B cell (primary cell): ENCODE measurements at regions not wholly inside any gene's neighbourhood (a gene's known extent, or its start where the extent isn't known, plus 50 kb on each side); places are given as distances from the start of the nearest gene placed in this dataset.

Experiments
- ATAC-seq: fragments of 200-7000 bp; cut with Tn5 transposase; one replicate; pipeline ENCODE4 v1.10.0; 2021; ENCODE audit warnings: low read depth, mild to moderate bottlenecking, moderate number of reproducible peaks, moderate library complexity
- CTCF ChIA-PET: fragments of 350-600 bp; sonication (Branson Sonifier 250); formaldehyde crosslinking; loops from one replicate; lab custom pipeline; 2021; ENCODE audit warnings: antibody characterized with exemption, inconsistent platforms; lab: Charles Lee
- POLR2A ChIA-PET: fragments of 350-600 bp; sonication (Branson Sonifier 250); formaldehyde crosslinking; loops from one replicate; lab custom pipeline; 2021; ENCODE audit warnings: antibody characterized with exemption; lab: Charles Lee
- DNase-seq: peaks from one replicate; pipeline ENCODE4 v3.0.0; 2013
- H2AFZ ChIP-seq: 2 replicates; pipeline ENCODE4 v1.6.1; 2012; ENCODE audit warnings: mild to moderate bottlenecking, low read depth, low read length; ENCODE audit not compliant: insufficient read depth, poor library complexity, severe bottlenecking
- H3K27ac ChIP-seq, 2 donors: 1 replicate in 1 of 2; 2 replicates in 1 of 2; pipeline ENCODE4 v1.5.1; 2012 to 2013; ENCODE audit warnings: low read length in 2 of 2, mild to moderate bottlenecking in 2 of 2, moderate library complexity in 1 of 2
- H3K27me3 ChIP-seq, 4 experiments: fragments of 200-600 bp in 1 of 4; sonication (generic) in 1 of 4; replicated peaks in 1 of 4; 1 replicate in 2 of 4; 2 replicates in 2 of 4; pipeline versions ENCODE4 v1.6.1 to v1.7.0; 2013 to 2016; ENCODE audit warnings: low read length in 3 of 4, mild to moderate bottlenecking in 2 of 4, mixed read lengths in 1 of 4, moderate library complexity in 1 of 4; ENCODE audit not compliant: insufficient read depth in 4 of 4, control insufficient read depth in 3 of 4; ENCODE audit errors: control extremely low read depth in 1 of 4
- H3K36me3 ChIP-seq, 2 experiments: replicated peaks in 1 of 2; 1 replicate in 1 of 2; 2 replicates in 1 of 2; pipeline versions ENCODE4 v1.6.1 to v1.7.1; 2013; ENCODE audit warnings: low read length in 1 of 2; ENCODE audit not compliant: insufficient read depth in 2 of 2, control insufficient read depth in 1 of 2; ENCODE audit errors: control extremely low read depth in 1 of 2, extremely low read depth in 1 of 2
- H3K4me1 ChIP-seq, 2 donors: fragments of 200-600 bp in 1 of 2; sonication (generic) in 1 of 2; 1 replicate in 1 of 2; 2 replicates in 1 of 2; pipeline versions ENCODE4 v1.5.1 to v1.6.1; 2013 to 2017; ENCODE audit warnings: low read length in 2 of 2; ENCODE audit not compliant: control insufficient read depth in 2 of 2, insufficient read depth in 2 of 2
- H3K4me2 ChIP-seq: replicated peaks from 2 replicates; pipeline ENCODE3; 2012; ENCODE audit warnings: mild to moderate bottlenecking, low read depth, low read length; ENCODE audit not compliant: poor library complexity, severe bottlenecking
- H3K4me3 ChIP-seq, 5 experiments: fragments of 200-600 bp in 1 of 5; sonication (generic) in 1 of 5; 1 replicate in 3 of 5; 2 replicates in 2 of 5; pipeline versions ENCODE4 v1.5.1 to v1.7.0; 2011 to 2016; ENCODE audit warnings: low read length in 4 of 5, mild to moderate bottlenecking in 4 of 5, low read depth in 2 of 5, control low read depth in 1 of 5, moderate library complexity in 1 of 5; ENCODE audit not compliant: insufficient read depth in 1 of 5; ENCODE audit errors: control extremely low read depth in 1 of 5, extremely low read depth in 1 of 5
- H3K79me2 ChIP-seq: fragments of 200-600 bp; sonication (generic); one replicate; pipeline ENCODE4 v1.6.0; 2016; ENCODE audit warnings: low read length; ENCODE audit not compliant: control insufficient read depth, insufficient read depth
- H3K9ac ChIP-seq: fragments of 200-600 bp; sonication (generic); 2 replicates; pipeline ENCODE4 v1.6.1; 2017; ENCODE audit warnings: mild to moderate bottlenecking, low read length, moderate library complexity
- H3K9me3 ChIP-seq, 3 donors: one replicate each; pipeline versions ENCODE4 v1.6.1 to v1.7.1; 2013; ENCODE audit warnings: low read length in 2 of 3; ENCODE audit not compliant: control insufficient read depth in 2 of 3, insufficient read depth in 1 of 3; ENCODE audit errors: control extremely low read depth in 1 of 3
- H4K20me1 ChIP-seq: 2 replicates; pipeline ENCODE4 v1.6.0; 2012; ENCODE audit warnings: mild to moderate bottlenecking, low read length; ENCODE audit not compliant: insufficient read depth, control insufficient read depth, poor library complexity, severe bottlenecking
- H3K27ac Mint-ChIP-seq: one replicate; pipeline ENCODE4 v1.8.0; 2021; ENCODE audit warnings: mixed read lengths
- H3K27me3 Mint-ChIP-seq: one replicate; pipeline ENCODE4 v1.8.0; 2021; ENCODE audit warnings: mixed read lengths
- H3K4me1 Mint-ChIP-seq: one replicate; pipeline ENCODE4 v1.8.0; 2021; ENCODE audit warnings: mixed read lengths
- H3K4me3 Mint-ChIP-seq: one replicate; pipeline ENCODE4 v1.8.0; 2021; ENCODE audit warnings: mixed read lengths
- H3K9me3 Mint-ChIP-seq: one replicate; pipeline ENCODE4 v1.8.0; 2022; ENCODE audit warnings: mixed read lengths; ENCODE audit not compliant: insufficient read depth
- CTCF ChIP-seq: fragments of 200-600 bp; IDR thresholded peaks from one replicate; pipeline ENCODE4 v1.8.0; 2022; ENCODE audit warnings: antibody characterized with exemption, mild to moderate bottlenecking
- EZH2 ChIP-seq: IDR thresholded peaks from 2 replicates; pipeline ENCODE4 v1.6.1; 2012; ENCODE audit warnings: borderline replicate concordance, low read depth, mild to moderate bottlenecking, moderate library complexity, low read length; ENCODE audit not compliant: insufficient read depth, poor library complexity, severe bottlenecking
- WGBS: methylation state at CpG from one replicate; pipeline ENCODE4 v1.1.5; 2013; ENCODE audit warnings: missing lambda C conversion rate; ENCODE audit not compliant: insufficient coverage; 5-methylcytosine and 5-hydroxymethylcytosine counted together
- intact Hi-C: fragments of 100-400 bp; cut with micrococcal nuclease; formaldehyde crosslinking; loops from one replicate; pipeline ENCODE4 v1.10.0; 2022

GRCh38 chr14:87115234-87115633 lies 877.7 kb downstream of the GALC start:
- Mint-ChIP-seq H3K27me3 (no peaks in the 10 kb centered on the region), H3K27ac (no peak overlapping the region), H3K9me3 (peaks cover 2% of the 10 kb centered on the region), H3K4me1 (no peaks in the 10 kb centered on the region), H3K4me3 (no peak overlapping the region)
- POLR2A ChIA-PET: no interaction called here
- no peaks in the 10 kb centered on the region for H4K20me1 ChIP-seq
- intact Hi-C loops: no loop called here
- peaks cover 0 to 1% (median 0%) of the 10 kb centered on the region in 3 donors for H3K9me3 ChIP-seq
- no peak overlapping the region for H3K4me3 ChIP-seq
- CTCF ChIA-PET: no interaction called here
- H3K27ac ChIP-seq: no peak overlapping the region
- H3K4me1 ChIP-seq: no peaks in the 10 kb centered on the region
- H3K27me3 ChIP-seq: no peaks in the 10 kb centered on the region
- no peak overlapping the region for H3K9ac ChIP-seq
- no peaks in the 10 kb centered on the region for H3K79me2 ChIP-seq
- no CpG with 5 or more reads among the region's 1 CpG for WGBS
- no peaks in the 10 kb centered on the region for H3K36me3 ChIP-seq
- H3K4me2 ChIP-seq: no peak overlapping the region
- TF ChIP-seq CTCF: no peak
- DNase-seq: no peak
- H2AFZ ChIP-seq: no peak overlapping the region
- ATAC-seq: no peak

GRCh38 chr14:87113286-87113685 lies 879.7 kb downstream of the GALC start:
- no CpG with 5 or more reads among the region's 5 CpGs for WGBS
- intact Hi-C loops: no loop called here
- Histone ChIP-seq H3K9ac (no peak overlapping the region), H2AFZ (no peak overlapping the region), H3K79me2 (no peaks in the 10 kb centered on the region), H3K4me1 (no peaks in the 10 kb centered on the region), H3K27me3 (no peaks in the 10 kb centered on the region), H3K27ac (no peak overlapping the region), H3K4me3 (no peak overlapping the region), H3K4me2 (no peak overlapping the region), H4K20me1 (no peaks in the 10 kb centered on the region), H3K9me3 (peaks cover 0 to 1% (median 0%) of the 10 kb centered on the region in 3 donors), H3K36me3 (no peaks in the 10 kb centered on the region)
- TF ChIP-seq EZH2: no peak
- no peak for DNase-seq
- Mint-ChIP-seq H3K4me1 (no peaks in the 10 kb centered on the region), H3K27ac (no peak overlapping the region), H3K9me3 (no peaks in the 10 kb centered on the region), H3K27me3 (no peaks in the 10 kb centered on the region), H3K4me3 (no peak overlapping the region)
- ChIA-PET POLR2A (no interaction called here), CTCF (no interaction called here)
- no peak for ATAC-seq
